HL-60 (cell line): ENCODE measurements at regions not wholly inside any gene's neighbourhood (a gene's known extent, or its start where the extent isn't known, plus 50 kb on each side); places are given as distances from the start of the nearest gene placed in this dataset.

Experiments
- DNase-seq, 2 experiments: peaks; one replicate each; pipeline ENCODE4 v3.0.0-alpha.2; 2010 to 2020; ENCODE audit warnings: low read depth in 1 of 2, low spot score in 1 of 2
- H3K27ac ChIP-seq: fragments of 250-450 bp; sonication (Bioruptor Pico); replicated peaks from 2 replicates; pipeline ENCODE4 v1.5.1; 2020; ENCODE audit warnings: mild to moderate bottlenecking, moderate library complexity
- H3K27me3 ChIP-seq: fragments of 250-450 bp; sonication (Bioruptor Pico); 2 replicates; pipeline ENCODE4 v1.5.1; 2021; ENCODE audit warnings: mild to moderate bottlenecking, moderate library complexity; ENCODE audit not compliant: insufficient read depth, poor library complexity, severe bottlenecking
- H3K4me3 ChIP-seq: replicated peaks from 2 replicates; pipeline ENCODE4 v1.5.1; 2011; ENCODE audit warnings: mild to moderate bottlenecking, control low read depth, low read length; ENCODE audit not compliant: insufficient read depth
- CTCF ChIP-seq: IDR thresholded peaks from one replicate; pipeline ENCODE4 v1.5.1; 2011; ENCODE audit warnings: low read length, control low read depth, inconsistent platforms; ENCODE audit not compliant: insufficient read depth
- GABPA ChIP-seq: IDR thresholded peaks from 2 replicates; pipeline ENCODE4 v1.6.1; 2012; ENCODE audit warnings: low read depth
- POLR2AphosphoS5 ChIP-seq: IDR thresholded peaks from 2 replicates; pipeline ENCODE4 v1.6.1; 2012; ENCODE audit warnings: low read depth
- REST ChIP-seq: IDR thresholded peaks from 2 replicates; pipeline ENCODE4 v1.6.1; 2012; ENCODE audit warnings: low read depth; ENCODE audit not compliant: insufficient replicate concordance
- SPI1 ChIP-seq: IDR thresholded peaks from 2 replicates; pipeline ENCODE4 v1.6.1; 2012; ENCODE audit warnings: low read depth, mild to moderate bottlenecking, borderline replicate concordance

GRCh38 chr3:154060238-154061000 lies 60.8 kb upstream of the ARHGEF26 start:
- Histone ChIP-seq H3K27me3 (no peaks in the 10 kb centered on the region), H3K27ac (no peak overlapping the region), H3K4me3 (no peak overlapping the region)
- no peak for DNase-seq
- TF ChIP-seq GABPA (no peak), POLR2AphosphoS5 (no peak), REST (no peak), CTCF (no peak), SPI1 (no peak)

DNA sequence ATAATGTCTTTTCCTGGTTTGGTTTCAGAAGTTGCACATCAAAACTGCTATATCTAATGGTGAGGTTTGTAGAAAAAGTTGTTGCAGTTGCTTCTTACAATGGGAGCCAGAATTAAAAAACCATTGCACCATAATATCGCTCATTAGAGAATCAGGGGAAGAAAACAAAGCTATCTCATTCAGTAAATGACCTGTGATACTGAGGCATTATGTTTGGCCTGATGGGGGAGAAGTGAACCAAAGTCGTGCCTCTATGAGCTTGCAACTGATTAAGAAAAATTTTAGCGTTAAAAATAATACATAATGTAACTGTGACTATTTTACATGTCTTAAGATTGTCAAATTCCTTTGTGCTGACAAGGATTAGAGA lies 60.2 kb upstream of the ARHGEF26 start:
- H3K27me3 ChIP-seq = no peaks in the 10 kb centered on the region
- no peak overlapping the region for H3K27ac ChIP-seq
- no peak for DNase-seq
- no peak overlapping the region for H3K4me3 ChIP-seq
- TF ChIP-seq CTCF (no peak), SPI1 (no peak), POLR2AphosphoS5 (no peak), REST (no peak), GABPA (no peak)

- no peak for TF ChIP-seq SPI1
- no peak for TF ChIP-seq GABPA
- TF ChIP-seq REST = no peak
- TF ChIP-seq POLR2AphosphoS5 = no peak
- no peak for TF ChIP-seq CTCF
- no peak overlapping the region for H3K27ac ChIP-seq
- DNase-seq = no peak
Measured at GRCh38 chr3:154062513-154062912, 58.7 kb upstream of the ARHGEF26 start.

More at GRCh38 chr3:154062513-154062912, 58.7 kb upstream of the ARHGEF26 start:
- Histone ChIP-seq H3K27me3 (no peaks in the 10 kb centered on the region), H3K4me3 (no peak overlapping the region)
